MM.1S (cell line): ENCODE measurements at regions not wholly inside any gene's neighbourhood (a gene's known extent, or its start where the extent isn't known, plus 50 kb on each side); places are given as distances from the start of the nearest gene placed in this dataset.

ENCODE experiments used
- DNase-seq: peaks from one replicate; pipeline ENCODE4 v3.0.0-alpha.2; 2015
- H2AFZ ChIP-seq: fragments of 300-600 bp; sonication (generic); 2 replicates; pipeline ENCODE4 v1.6.0; 2016; ENCODE audit warnings: antibody characterized with exemption, low read length
- H3F3A ChIP-seq: fragments of 300-600 bp; sonication (generic); 2 replicates; pipeline ENCODE4 v1.6.1; 2016; ENCODE audit warnings: mild to moderate bottlenecking, antibody characterized with exemption, low read length, moderate library complexity, mixed read lengths; ENCODE audit not compliant: insufficient read depth
- H3K27ac ChIP-seq: fragments of 300-600 bp; sonication (generic); 2 replicates; pipeline ENCODE4 v1.5.1; 2016; ENCODE audit warnings: mild to moderate bottlenecking, low read length
- H3K27me3 ChIP-seq: fragments of 300-600 bp; sonication (generic); replicated peaks from 2 replicates; pipeline ENCODE4 v1.6.0; 2016; ENCODE audit warnings: low read length; ENCODE audit not compliant: insufficient read depth
- H3K36me3 ChIP-seq: fragments of 300-600 bp; sonication (generic); replicated peaks from 2 replicates; pipeline ENCODE4 v1.6.1; 2016; ENCODE audit warnings: mild to moderate bottlenecking, low read length, mixed read lengths; ENCODE audit not compliant: insufficient read depth
- H3K4me1 ChIP-seq: fragments of 300-600 bp; sonication (generic); 2 replicates; pipeline ENCODE4 v1.6.1; 2016; ENCODE audit warnings: low read length, mixed read lengths
- H3K4me2 ChIP-seq: fragments of 300-600 bp; sonication (generic); 2 replicates; pipeline ENCODE4 v1.6.0; 2016; ENCODE audit warnings: low read depth, low read length
- H3K4me3 ChIP-seq: fragments of 300-600 bp; sonication (generic); 2 replicates; pipeline ENCODE4 v1.5.1; 2016; ENCODE audit warnings: low read length, mixed read lengths
- H3K79me2 ChIP-seq: fragments of 300-600 bp; sonication (generic); 2 replicates; pipeline ENCODE4 v1.6.1; 2016; ENCODE audit warnings: mixed run types, low read length, mixed read lengths
- H3K9ac ChIP-seq: fragments of 300-600 bp; sonication (generic); 2 replicates; pipeline ENCODE4 v1.6.1; 2016; ENCODE audit warnings: low read length, mixed read lengths
- H3K9me2 ChIP-seq: fragments of 300-600 bp; sonication (generic); replicated peaks from 2 replicates; pipeline ENCODE4 v1.6.1; 2016; ENCODE audit warnings: mild to moderate bottlenecking, low read length, mixed read lengths; ENCODE audit not compliant: insufficient read depth
- H3K9me3 ChIP-seq: fragments of 300-600 bp; sonication (generic); replicated peaks from 2 replicates; pipeline ENCODE4 v1.6.1; 2016; ENCODE audit warnings: mild to moderate bottlenecking, low read length, mixed read lengths; ENCODE audit not compliant: insufficient read depth
- H4K20me1 ChIP-seq: fragments of 300-600 bp; sonication (generic); 2 replicates; pipeline ENCODE4 v1.6.1; 2016; ENCODE audit warnings: mild to moderate bottlenecking, low read length, moderate library complexity, mixed read lengths; ENCODE audit not compliant: insufficient read depth
- CTCF ChIP-seq: fragments of 300-600 bp; sonication (generic); IDR thresholded peaks from 2 replicates; pipeline ENCODE4 v1.5.1; 2016; ENCODE audit warnings: antibody characterized with exemption, low read length, mixed read lengths
- EZH2 ChIP-seq: fragments of 300-600 bp; sonication (generic); optimal IDR thresholded peaks from 2 replicates; pipeline ENCODE3; 2017; ENCODE audit warnings: low read depth, mild to moderate bottlenecking, antibody characterized with exemption, low read length, mixed read lengths
- EZH2phosphoT487 ChIP-seq: fragments of 300-600 bp; sonication (generic); IDR thresholded peaks from 2 replicates; pipeline ENCODE4 v1.6.1; 2018; ENCODE audit warnings: antibody characterized with exemption, low read length

GRCh38 chr21:36543924-36544323 is 64.0 kb upstream of the CLDN14 start:
- H4K20me1 ChIP-seq: no peaks in the 10 kb centered on the region
- H3K4me3 ChIP-seq: no peak overlapping the region
- no peak overlapping the region for H3K9ac ChIP-seq
- peaks cover 8% of the 10 kb centered on the region; the same call in 1 of the 2 replicates for H3F3A ChIP-seq
- H3K27me3 ChIP-seq: no peaks in the 10 kb centered on the region
- H3K4me1 ChIP-seq: peaks cover 18% of the 10 kb centered on the region
- H3K27ac ChIP-seq: no peak overlapping the region
- DNase-seq: no peak
- H3K79me2 ChIP-seq: no peaks in the 10 kb centered on the region
- TF ChIP-seq CTCF (no peak), EZH2 (no peak), EZH2phosphoT487 (no peak)
- no peaks in the 10 kb centered on the region for H3K9me3 ChIP-seq
- no peak overlapping the region for H2AFZ ChIP-seq
- no peak overlapping the region for H3K4me2 ChIP-seq
- H3K36me3 ChIP-seq: no peaks in the 10 kb centered on the region
- no peaks in the 10 kb centered on the region for H3K9me2 ChIP-seq

- Histone ChIP-seq H3K4me1 (peaks cover 18% of the 10 kb centered on the region), H3K9ac (no peak overlapping the region), H4K20me1 (no peaks in the 10 kb centered on the region), H3K36me3 (no peaks in the 10 kb centered on the region), H3K27ac (no peak overlapping the region), H3K79me2 (no peaks in the 10 kb centered on the region), H2AFZ (no peak overlapping the region), H3K9me3 (no peaks in the 10 kb centered on the region), H3K4me2 (no peak overlapping the region), H3K9me2 (no peaks in the 10 kb centered on the region), H3F3A (peaks cover 8% of the 10 kb centered on the region; the same call in 1 of the 2 replicates), H3K4me3 (no peak overlapping the region), H3K27me3 (no peaks in the 10 kb centered on the region)
- TF ChIP-seq EZH2 (no peak), EZH2phosphoT487 (no peak), CTCF (no peak)
- no peak for DNase-seq
Measured at GRCh38 chr21:36544545-36544944, 64.6 kb upstream of the CLDN14 start.

GRCh38 chr21:36545776-36546511 is 66.0 kb upstream of the CLDN14 start:
- H3K79me2 ChIP-seq: no peaks in the 10 kb centered on the region
- H3K27me3 ChIP-seq: no peaks in the 10 kb centered on the region
- TF ChIP-seq CTCF (no peak), EZH2phosphoT487 (no peak), EZH2 (no peak)
- DNase-seq: no peak
- no peak overlapping the region for H3K9ac ChIP-seq
- H3K9me3 ChIP-seq: no peaks in the 10 kb centered on the region
- H3K36me3 ChIP-seq: no peaks in the 10 kb centered on the region
- peaks cover 18% of the 10 kb centered on the region for H3K4me1 ChIP-seq
- no peak overlapping the region for H3K4me2 ChIP-seq
- H3K9me2 ChIP-seq: no peaks in the 10 kb centered on the region
- no peak overlapping the region for H2AFZ ChIP-seq
- peaks cover 5% of the 10 kb centered on the region; the same call in 1 of the 2 replicates for H3F3A ChIP-seq
- no peaks in the 10 kb centered on the region for H4K20me1 ChIP-seq
- no peak overlapping the region for H3K27ac ChIP-seq
- H3K4me3 ChIP-seq: no peak overlapping the region
